OCI-LY1 (cell line): ENCODE measurements at regions not wholly inside any gene's neighbourhood (a gene's known extent, or its start where the extent isn't known, plus 50 kb on each side); places are given as distances from the start of the nearest gene placed in this dataset.

Experiments
- H2AFZ ChIP-seq: fragments of 200-600 bp; sonication (generic), shearing (Covaris generic); 2 replicates; pipeline ENCODE4 v1.6.0; 2014; ENCODE audit warnings: antibody characterized with exemption, mild to moderate bottlenecking, low read length
- H3F3A ChIP-seq: fragments of 200-600 bp; sonication (generic), shearing (Covaris generic); 2 replicates; pipeline ENCODE4 v1.6.0; 2014; ENCODE audit warnings: mild to moderate bottlenecking, antibody characterized with exemption, low read length, moderate library complexity; ENCODE audit not compliant: insufficient read depth
- H3K27ac ChIP-seq: fragments of 200-600 bp; sonication (generic); 2 replicates; pipeline ENCODE4 v1.5.1; 2014; ENCODE audit warnings: low read length, mixed run types, mild to moderate bottlenecking, low read depth; ENCODE audit not compliant: poor library complexity, severe bottlenecking
- H3K27me3 ChIP-seq: fragments of 200-600 bp; sonication (generic); 2 replicates; pipeline ENCODE4 v1.6.0; 2014; ENCODE audit warnings: antibody characterized with exemption, mild to moderate bottlenecking, low read length, moderate library complexity; ENCODE audit not compliant: insufficient read depth
- H3K36me3 ChIP-seq: fragments of 200-600 bp; sonication (generic); 2 replicates; pipeline ENCODE4 v1.6.1; 2014; ENCODE audit warnings: mild to moderate bottlenecking, antibody characterized with exemption, low read length, moderate library complexity, mixed read lengths; ENCODE audit not compliant: insufficient read depth
- H3K4me1 ChIP-seq: fragments of 200-600 bp; sonication (generic); 2 replicates; pipeline ENCODE4 v1.5.1; 2014; ENCODE audit warnings: mild to moderate bottlenecking, low read length, moderate library complexity; ENCODE audit not compliant: insufficient read depth, severe bottlenecking
- H3K4me2 ChIP-seq: fragments of 200-600 bp; sonication (generic), shearing (Covaris generic); 2 replicates; pipeline ENCODE4 v1.6.1; 2014; ENCODE audit warnings: low read length
- H3K4me3 ChIP-seq: fragments of 200-600 bp; sonication (generic); 2 replicates; pipeline ENCODE4 v1.5.1; 2014; ENCODE audit warnings: low read length, low read depth, mild to moderate bottlenecking, mixed read lengths; ENCODE audit not compliant: poor library complexity, severe bottlenecking
- H3K79me2 ChIP-seq: fragments of 200-600 bp; shearing (Covaris generic); 2 replicates; pipeline ENCODE4 v1.6.1; 2016; ENCODE audit warnings: mixed run types, low read length, mixed read lengths; ENCODE audit not compliant: insufficient read depth
- H3K9ac ChIP-seq: fragments of 200-600 bp; sonication (generic), shearing (Covaris generic); 2 replicates; pipeline ENCODE4 v1.6.1; 2014; ENCODE audit warnings: mild to moderate bottlenecking, low read length, mixed read lengths
- H3K9me2 ChIP-seq: fragments of 200-600 bp; sonication (generic), shearing (Covaris generic); 2 replicates; pipeline ENCODE4 v1.6.1; 2014; ENCODE audit warnings: low read depth, mild to moderate bottlenecking, low read length, mixed read lengths
- H3K9me3 ChIP-seq: fragments of 200-600 bp; shearing (Covaris generic); 2 replicates; pipeline ENCODE4 v1.6.1; 2014; ENCODE audit warnings: low read length, mixed read lengths
- H4K20me1 ChIP-seq: fragments of 200-600 bp; sonication (generic), shearing (Covaris generic); 2 replicates; pipeline ENCODE4 v1.6.0; 2016; ENCODE audit warnings: mild to moderate bottlenecking, low read length; ENCODE audit not compliant: insufficient read depth
- CTCF ChIP-seq: fragments of 200-600 bp; sonication (generic), shearing (Covaris generic); IDR thresholded peaks from 2 replicates; pipeline ENCODE4 v1.5.1; 2017; ENCODE audit warnings: mild to moderate bottlenecking, antibody characterized with exemption, low read length, moderate library complexity, mixed read lengths
- EZH2 ChIP-seq: fragments of 200-600 bp; sonication (generic), shearing (Covaris generic); IDR thresholded peaks from 2 replicates; pipeline ENCODE4 v1.8.0; 2017; ENCODE audit warnings: borderline replicate concordance, mixed run types, mild to moderate bottlenecking, antibody characterized with exemption, low read length, moderate library complexity, mixed read lengths

GRCh38 chr7:40935435-40935834 lies 767.5 kb downstream of the INHBA start:
- Histone ChIP-seq H3K9ac (no peak overlapping the region), H3K79me2 (no peaks in the 10 kb centered on the region), H3K27me3 (no peaks in the 10 kb centered on the region), H3K36me3 (no peaks in the 10 kb centered on the region), H3K9me3 (no peaks in the 10 kb centered on the region), H3K4me2 (no peak overlapping the region), H2AFZ (no peak overlapping the region), H3K4me1 (no peaks in the 10 kb centered on the region), H4K20me1 (no peaks in the 10 kb centered on the region), H3K27ac (no peak overlapping the region), H3K9me2 (no peaks in the 10 kb centered on the region), H3K4me3 (no peak overlapping the region), H3F3A (no peaks in the 10 kb centered on the region)
- no peak for TF ChIP-seq CTCF
- no peak for TF ChIP-seq EZH2

- TF ChIP-seq CTCF (no peak), EZH2 (no peak)
- Histone ChIP-seq H3K79me2 (no peaks in the 10 kb centered on the region), H3K36me3 (no peaks in the 10 kb centered on the region), H3K27ac (no peak overlapping the region), H4K20me1 (no peaks in the 10 kb centered on the region), H3K9ac (no peak overlapping the region), H3K27me3 (no peaks in the 10 kb centered on the region), H3F3A (no peaks in the 10 kb centered on the region), H2AFZ (no peak overlapping the region), H3K4me2 (no peak overlapping the region), H3K4me3 (no peak overlapping the region), H3K9me2 (no peaks in the 10 kb centered on the region), H3K9me3 (no peaks in the 10 kb centered on the region), H3K4me1 (no peaks in the 10 kb centered on the region)
Measured at GRCh38 chr7:40923626-40924025, 779.3 kb downstream of the INHBA start.

GRCh38 chr7:40922316-40922670 lies 780.6 kb downstream of the INHBA start:
- Histone ChIP-seq H3K36me3 (no peaks in the 10 kb centered on the region), H4K20me1 (no peaks in the 10 kb centered on the region), H3F3A (no peaks in the 10 kb centered on the region), H3K9me2 (no peaks in the 10 kb centered on the region), H3K9me3 (no peaks in the 10 kb centered on the region), H3K4me1 (no peaks in the 10 kb centered on the region), H3K4me3 (no peak overlapping the region), H3K4me2 (no peak overlapping the region), H2AFZ (no peak overlapping the region), H3K27ac (no peak overlapping the region), H3K27me3 (no peaks in the 10 kb centered on the region), H3K79me2 (no peaks in the 10 kb centered on the region), H3K9ac (no peak overlapping the region)
- TF ChIP-seq EZH2, result no peak
- TF ChIP-seq CTCF, result no peak
